IMR-90 (cell line): ENCODE measurements at regions not wholly inside any gene's neighbourhood (a gene's known extent, or its start where the extent isn't known, plus 50 kb on each side); places are given as distances from the start of the nearest gene placed in this dataset.

ENCODE experiments used
- ATAC-seq: fragments of 200-7000 bp; cut with Tn5 transposase; 2 replicates; pipeline ENCODE4 v1.9.1; 2020; ENCODE audit warnings: low read depth, mild to moderate bottlenecking, moderate library complexity
- BruUV-seq: library from RNA; stranded (reverse); fragments of 400-500 nt; replicated peaks from 2 replicates; lab custom pipeline; 2021; lab: Mats Ljungman, UMichigan
- CTCF ChIA-PET: fragments of 300-600 bp; formaldehyde crosslinking; extraction: SDS; loops from one replicate; lab custom pipeline; 2021; ENCODE audit warnings: antibody characterized with exemption; lab: Yijun Ruan, JAX
- POLR2A ChIA-PET: fragments of 300-600 bp; sonication (Branson Sonifier 250); formaldehyde crosslinking; loops from one replicate; lab custom pipeline; 2022; ENCODE audit warnings: antibody characterized with exemption; ENCODE audit not compliant: unreplicated experiment; lab: Charles Lee
- DNase-seq: peaks from one replicate; pipeline ENCODE4 v3.0.0; 2013
- H2AFZ ChIP-seq: replicated peaks from 2 replicates; pipeline ENCODE3; 2013; ENCODE audit warnings: low read length, mild to moderate bottlenecking; ENCODE audit not compliant: poor library complexity
- H2AK5ac ChIP-seq: 2 replicates; pipeline ENCODE4 v1.6.1; 2013; ENCODE audit warnings: low read depth, low read length, inconsistent platforms
- H2AK9ac ChIP-seq: replicated peaks from 2 replicates; pipeline ENCODE3; 2013; ENCODE audit warnings: mild to moderate bottlenecking, low read depth, low read length, moderate library complexity; ENCODE audit not compliant: poor library complexity
- H2BK120ac ChIP-seq: 2 replicates; pipeline ENCODE4 v1.6.1; 2013; ENCODE audit warnings: low read depth, low read length, inconsistent platforms
- H2BK15ac ChIP-seq: 3 replicates; pipeline ENCODE4 v1.6.1; 2013; ENCODE audit warnings: low read depth, low read length, inconsistent platforms
- H2BK20ac ChIP-seq: 2 replicates; pipeline ENCODE4 v1.6.1; 2013; ENCODE audit warnings: low read depth, mild to moderate bottlenecking, inconsistent platforms, low read length, moderate library complexity
- H2BK5ac ChIP-seq: 2 replicates; pipeline ENCODE4 v1.6.1; 2013; ENCODE audit warnings: mild to moderate bottlenecking, low read depth, low read length, inconsistent platforms; ENCODE audit not compliant: poor library complexity, severe bottlenecking
- H3K14ac ChIP-seq: replicated peaks from 2 replicates; pipeline ENCODE4 v1.6.1; 2013; ENCODE audit warnings: low read depth, low read length, inconsistent platforms
- H3K18ac ChIP-seq: 2 replicates; pipeline ENCODE4 v1.6.1; 2013; ENCODE audit warnings: low read depth, low read length, control low read depth
- H3K23ac ChIP-seq: 2 replicates; pipeline ENCODE4 v1.6.1; 2013; ENCODE audit warnings: low read depth, low read length, inconsistent platforms
- H3K27ac ChIP-seq: 2 replicates; pipeline ENCODE4 v1.5.1; 2013; ENCODE audit warnings: mild to moderate bottlenecking, control low read depth, low read length; ENCODE audit not compliant: insufficient read depth
- H3K27me3 ChIP-seq: 2 replicates; pipeline ENCODE4 v1.6.1; 2013; ENCODE audit warnings: low read length; ENCODE audit not compliant: control insufficient read depth, insufficient read depth
- H3K36me3 ChIP-seq: 2 replicates; pipeline ENCODE4 v1.6.1; 2013; ENCODE audit warnings: low read length, mixed read lengths; ENCODE audit not compliant: control insufficient read depth, insufficient read depth
- H3K4ac ChIP-seq: 2 replicates; pipeline ENCODE4 v1.6.1; 2013; ENCODE audit warnings: low read depth, low read length, inconsistent platforms
- H3K4me1 ChIP-seq: 2 replicates; pipeline ENCODE4 v1.6.1; 2013; ENCODE audit warnings: low read length, mixed read lengths; ENCODE audit not compliant: control insufficient read depth, insufficient read depth
- H3K4me2 ChIP-seq: 2 replicates; pipeline ENCODE4 v1.6.1; 2013; ENCODE audit warnings: low read depth, mild to moderate bottlenecking, control low read depth, low read length, moderate library complexity
- H3K4me3 ChIP-seq: 2 replicates; pipeline ENCODE4 v1.5.1; 2013; ENCODE audit warnings: low read depth, mild to moderate bottlenecking, control low read depth, low read length, moderate library complexity; ENCODE audit not compliant: insufficient read depth
- H3K56ac ChIP-seq: 2 replicates; pipeline ENCODE4 v1.6.1; 2013; ENCODE audit warnings: low read length, inconsistent platforms; ENCODE audit not compliant: insufficient read depth; ENCODE audit errors: extremely low read depth
- H3K79me1 ChIP-seq, 2 experiments: 2 replicates each; pipeline ENCODE4 v1.6.1; 2013; ENCODE audit warnings: low read length in 2 of 2, inconsistent platforms in 1 of 2, low read depth in 1 of 2
- H3K9ac ChIP-seq: 2 replicates; pipeline ENCODE4 v1.6.1; 2013; ENCODE audit warnings: low read depth, low read length, control low read depth
- H3K9me1 ChIP-seq: 2 replicates; pipeline ENCODE4 v1.6.1; 2013; ENCODE audit warnings: low read length, inconsistent platforms; ENCODE audit not compliant: insufficient read depth
- H3K9me3 ChIP-seq: 2 replicates; pipeline ENCODE4 v1.6.1; 2013; ENCODE audit warnings: low read length; ENCODE audit not compliant: control insufficient read depth, insufficient read depth
- H4K20me1 ChIP-seq: 2 replicates; pipeline ENCODE4 v1.6.1; 2013; ENCODE audit warnings: low read length, inconsistent platforms; ENCODE audit not compliant: insufficient read depth
- H4K5ac ChIP-seq: 2 replicates; pipeline ENCODE4 v1.6.1; 2013; ENCODE audit warnings: mild to moderate bottlenecking, low read depth, low read length, control low read depth
- H4K8ac ChIP-seq, 2 experiments: 2 replicates each; pipeline ENCODE4 v1.6.1; 2013; ENCODE audit warnings: low read depth in 2 of 2, low read length in 2 of 2, control low read depth in 1 of 2, inconsistent platforms in 1 of 2
- H4K91ac ChIP-seq: 2 replicates; pipeline ENCODE4 v1.6.1; 2013; ENCODE audit warnings: low read depth, low read length, inconsistent platforms; ENCODE audit not compliant: insufficient read depth
- BHLHE40 ChIP-seq: fragments of 150-350 bp; IDR thresholded peaks from 2 replicates; pipeline ENCODE4 v1.6.1; 2016; ENCODE audit warnings: mild to moderate bottlenecking, low read depth, low read length
- CEBPB ChIP-seq: IDR thresholded peaks from 2 replicates; pipeline ENCODE4 v1.6.1; 2012; ENCODE audit warnings: low read depth, low read length, improper control_type of control experiment
- CHD1 ChIP-seq: IDR thresholded peaks from 2 replicates; pipeline ENCODE4 v1.6.1; 2012; ENCODE audit warnings: low read depth, low read length, improper control_type of control experiment
- CTCF ChIP-seq: conservative IDR thresholded peaks from 2 replicates; pipeline ENCODE4 v1.5.1; 2012; ENCODE audit warnings: mild to moderate bottlenecking, low read depth, low read length, improper control_type of control experiment
- ELK1 ChIP-seq: fragments of 150-350 bp; IDR thresholded peaks from 2 replicates; pipeline ENCODE4 v1.6.1; 2016; ENCODE audit warnings: low read depth, mild to moderate bottlenecking, low read length, moderate library complexity, borderline replicate concordance
- FOS ChIP-seq: fragments of 150-350 bp; IDR thresholded peaks from 2 replicates; pipeline ENCODE4 v1.6.1; 2016; ENCODE audit warnings: low read depth, low read length
- MAFK ChIP-seq: IDR thresholded peaks from 2 replicates; pipeline ENCODE4 v1.6.1; 2012; ENCODE audit warnings: low read depth, low read length, improper control_type of control experiment
- MAZ ChIP-seq: IDR thresholded peaks from 2 replicates; pipeline ENCODE4 v1.6.1; 2012; ENCODE audit warnings: low read depth, mild to moderate bottlenecking, low read length, improper control_type of control experiment, moderate library complexity, borderline replicate concordance
- MXI1 ChIP-seq: IDR thresholded peaks from 2 replicates; pipeline ENCODE4 v1.6.1; 2012; ENCODE audit warnings: low read depth, mild to moderate bottlenecking, low read length, moderate library complexity, borderline replicate concordance
- NFE2L2 ChIP-seq: fragments of 150-350 bp; IDR thresholded peaks from 2 replicates; pipeline ENCODE4 v1.6.1; 2016; ENCODE audit warnings: low read depth, mild to moderate bottlenecking, low read length
- POLR2A ChIP-seq: IDR thresholded peaks from 2 replicates; pipeline ENCODE4 v1.6.1; 2012; ENCODE audit warnings: mild to moderate bottlenecking, low read depth, low read length
- RAD21 ChIP-seq: IDR thresholded peaks from 2 replicates; pipeline ENCODE4 v1.6.1; 2012; ENCODE audit warnings: low read length, improper control_type of control experiment
- RCOR1 ChIP-seq: IDR thresholded peaks from 2 replicates; pipeline ENCODE4 v1.6.1; 2012; ENCODE audit warnings: mild to moderate bottlenecking, low read length, improper control_type of control experiment; ENCODE audit not compliant: insufficient replicate concordance
- RFX5 ChIP-seq: IDR thresholded peaks from 2 replicates; pipeline ENCODE4 v1.8.0; 2012; ENCODE audit warnings: low read depth, mild to moderate bottlenecking, low read length, moderate library complexity
- SMC3 ChIP-seq: fragments of 150-350 bp; IDR thresholded peaks from 2 replicates; pipeline ENCODE4 v1.6.1; 2016; ENCODE audit warnings: low read depth, mild to moderate bottlenecking, antibody characterized with exemption, low read length, moderate library complexity
- USF2 ChIP-seq: fragments of 150-350 bp; IDR thresholded peaks from 2 replicates; pipeline ENCODE4 v1.6.1; 2017; ENCODE audit warnings: mild to moderate bottlenecking, antibody characterized with exemption, low read length, low read depth
- WGBS, 2 experiments: methylation state at CpG; one replicate each; pipeline versions ENCODE4 v1.1.5 to v1.1.7; 2013; ENCODE audit warnings: missing lambda C conversion rate in 2 of 2; ENCODE audit not compliant: insufficient read length in 1 of 2; ENCODE audit errors: extremely low coverage in 2 of 2; 5-methylcytosine and 5-hydroxymethylcytosine counted together
- dilution Hi-C: fragments of 300-500 bp; cut with HindIII; formaldehyde crosslinking; loops from one replicate; pipeline ENCODE4 v1.14.3; 2018; ENCODE audit warnings: low sequenced_read_pairs; ENCODE audit not compliant: unreplicated experiment
- in situ Hi-C: fragments of 300-500 bp; cut with MboI; formaldehyde crosslinking; loops from 3 replicates; pipeline ENCODE4 v1.14.3; 2019; ENCODE audit warnings: low sequenced_read_pairs, inconsistent platforms, mixed read lengths
- intact Hi-C: fragments of 100-400 bp; cut with micrococcal nuclease; formaldehyde crosslinking; loops from 2 replicates; pipeline ENCODE4 v1.10.0; 2022

- H3K79me1 ChIP-seq, result no peaks in the 10 kb centered on the region
- ChIA-PET POLR2A (no interaction called here), CTCF (interaction anchor here (1.1 kb wide), 1 partner anchor 14 kb away, joined by 8 read pairs; no protein-coding TSS in a partner anchor)
- no peak overlapping the region for H3K4ac ChIP-seq
- H3K4me1 ChIP-seq, result no peaks in the 10 kb centered on the region
- H3K4me2 ChIP-seq, result no peak overlapping the region
- no TSS peak for BruUV-seq
- no peaks in the 10 kb centered on the region for H3K36me3 ChIP-seq
- no peak overlapping the region for H4K5ac ChIP-seq
- H3K9ac ChIP-seq, result no peak overlapping the region
- no peaks in the 10 kb centered on the region for H4K20me1 ChIP-seq
- H2BK120ac ChIP-seq, result no peak overlapping the region
- WGBS, 2 experiments, result no CpG with 5 or more reads among the region's 1 CpG
- H4K91ac ChIP-seq, result no peak overlapping the region
- H3K27ac ChIP-seq, result no peak overlapping the region
- intact Hi-C loops (no loop called here), dilution Hi-C loops (no loop called here), in situ Hi-C loops (no loop called here)
- no peak for DNase-seq
- no peak for ATAC-seq
- no peak overlapping the region for H2AFZ ChIP-seq
- peaks cover 1% of the 10 kb centered on the region; the same call in 1 of the 2 replicates for H3K27me3 ChIP-seq
- H3K9me1 ChIP-seq, result no peaks in the 10 kb centered on the region
- H2AK5ac ChIP-seq, result no peak overlapping the region
- H3K4me3 ChIP-seq, result no peak overlapping the region
- no peak overlapping the region for H3K23ac ChIP-seq
- TF ChIP-seq RCOR1 (no peak), CEBPB (no peak), RFX5 (no peak), BHLHE40 (no peak), MXI1 (no peak), MAZ (no peak), ELK1 (no peak), CTCF (no peak), FOS (no peak), USF2 (no peak), MAFK (no peak), RAD21 (no peak), NFE2L2 (no peak), POLR2A (no peak), SMC3 (no peak), CHD1 (no peak)
- no peak overlapping the region for H2BK5ac ChIP-seq
- no peak overlapping the region for H2BK20ac ChIP-seq
- no peak overlapping the region for H3K14ac ChIP-seq
- no peak overlapping the region for H4K8ac ChIP-seq
- no peak overlapping the region for H2AK9ac ChIP-seq
- H3K18ac ChIP-seq, result no peak overlapping the region
- no peak overlapping the region for H2BK15ac ChIP-seq
- H3K56ac ChIP-seq, result no peak overlapping the region
- no peaks in the 10 kb centered on the region for H3K9me3 ChIP-seq
Measured at GRCh38 chr1:113280581-113280980, 109.7 kb upstream of the MAGI3 start.
